ENCODE measurements at regions not wholly inside any gene's neighbourhood (a gene's known extent, or its start where the extent isn't known, plus 50 kb on each side); places are given as distances from the start of the nearest gene placed in this dataset.
"Not testable (repeated sequence)": the region's sequence is repeated elsewhere in the genome, so short reads cannot be mapped to it uniquely, and the experiment has no call there.

- no peak overlapping the region for H3K9ac ChIP-seq (ENCODE audit: low read depth, low read length)
- peaks cover 5% of the 10 kb centered on the region for H3K4me1 ChIP-seq (ENCODE audit: control insufficient read depth, insufficient read depth, low read length)
Observed at GRCh38 chr3:174466471-174467054, 392.6 kb upstream of the NAALADL2 start.

GRCh38 chr3:174477491-174477890 lies 381.6 kb upstream of the NAALADL2 start:
- H3K4me3 ChIP-seq (ENCODE audit: low read depth, low read length): no peak overlapping the region
- H3K36me3 ChIP-seq (ENCODE audit: control insufficient read depth, insufficient read depth, low read length): no peaks in the 10 kb centered on the region
- no peaks in the 10 kb centered on the region for H3K4me1 ChIP-seq (ENCODE audit: control insufficient read depth, insufficient read depth, low read length)
- no peaks in the 10 kb centered on the region for H3K9me3 ChIP-seq (ENCODE audit: control insufficient read depth, insufficient read depth, low read length)
- no peak overlapping the region for H3K9ac ChIP-seq (ENCODE audit: low read depth, low read length)
- no peaks in the 10 kb centered on the region for H3K27me3 ChIP-seq (ENCODE audit: control insufficient read depth, insufficient read depth, low read length)

More at GRCh38 chr3:174466471-174467054, 392.6 kb upstream of the NAALADL2 start:
- Histone ChIP-seq H3K9me3 (ENCODE audit: control insufficient read depth, insufficient read depth, low read length) (no peaks in the 10 kb centered on the region), H3K36me3 (ENCODE audit: control insufficient read depth, insufficient read depth, low read length) (no peaks in the 10 kb centered on the region), H3K27me3 (ENCODE audit: control insufficient read depth, insufficient read depth, low read length) (no peaks in the 10 kb centered on the region), H3K4me3 (ENCODE audit: low read depth, low read length) (no peak overlapping the region)

DNA sequence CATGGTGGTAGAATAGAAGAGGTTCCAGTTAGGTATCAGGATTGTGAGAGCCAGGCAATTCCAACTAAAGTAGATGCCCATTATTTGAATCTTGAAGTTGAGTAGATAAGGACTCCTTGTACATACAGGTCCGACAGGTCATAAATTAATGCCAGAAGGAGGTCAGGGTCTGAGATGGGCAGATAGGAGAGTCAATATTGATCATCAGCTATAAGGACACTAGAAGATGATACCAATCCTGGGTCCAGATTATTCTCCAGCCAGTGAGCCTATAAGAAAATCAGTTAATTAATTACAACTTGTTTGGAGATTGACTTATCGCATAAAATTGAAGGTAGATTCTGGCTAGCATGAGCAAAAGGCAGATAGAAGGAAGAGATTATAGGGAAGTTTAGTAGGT lies 378.4 kb upstream of the NAALADL2 start:
- Histone ChIP-seq H3K4me1 (ENCODE audit: control insufficient read depth, insufficient read depth, low read length) (no peaks in the 10 kb centered on the region), H3K27me3 (ENCODE audit: control insufficient read depth, insufficient read depth, low read length) (no peaks in the 10 kb centered on the region), H3K9me3 (ENCODE audit: control insufficient read depth, insufficient read depth, low read length) (no peaks in the 10 kb centered on the region), H3K9ac (ENCODE audit: low read depth, low read length) (no peak overlapping the region), H3K36me3 (ENCODE audit: control insufficient read depth, insufficient read depth, low read length) (no peaks in the 10 kb centered on the region), H3K4me3 (ENCODE audit: low read depth, low read length) (no peak overlapping the region)

- H3K9me3 ChIP-seq (ENCODE audit: control insufficient read depth, insufficient read depth, low read length): no peaks in the 10 kb centered on the region
- no peak overlapping the region for H3K9ac ChIP-seq (ENCODE audit: low read depth, low read length)
- H3K27me3 ChIP-seq (ENCODE audit: control insufficient read depth, insufficient read depth, low read length): no peaks in the 10 kb centered on the region
- H3K4me3 ChIP-seq (ENCODE audit: low read depth, low read length): no peak overlapping the region
- no peaks in the 10 kb centered on the region for H3K36me3 ChIP-seq (ENCODE audit: control insufficient read depth, insufficient read depth, low read length)
- no peaks in the 10 kb centered on the region for H3K4me1 ChIP-seq (ENCODE audit: control insufficient read depth, insufficient read depth, low read length)
Observed at GRCh38 chr3:174482541-174482940, 376.6 kb upstream of the NAALADL2 start.

DNA sequence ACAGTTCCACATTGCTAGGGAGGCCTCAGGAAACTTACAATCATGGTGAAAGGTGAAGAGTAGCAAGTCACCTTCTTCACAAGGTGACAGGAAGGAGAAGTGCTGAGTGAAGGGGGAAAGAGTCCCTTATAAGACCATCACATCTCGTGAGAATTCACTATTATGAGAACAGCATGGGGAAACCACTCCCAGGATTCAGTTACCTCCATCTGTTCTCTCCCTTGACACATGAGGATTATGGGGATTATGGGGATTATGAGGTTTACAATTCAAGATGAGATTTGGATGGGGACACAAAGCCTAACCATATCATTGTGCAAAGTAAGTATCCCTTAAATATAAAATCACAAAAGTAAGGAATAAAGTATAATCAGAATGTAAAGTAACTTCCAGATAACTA lies 375.9 kb upstream of the NAALADL2 start:
- H3K36me3 ChIP-seq (ENCODE audit: control insufficient read depth, insufficient read depth, low read length): no peaks in the 10 kb centered on the region
- no peaks in the 10 kb centered on the region for H3K27me3 ChIP-seq (ENCODE audit: control insufficient read depth, insufficient read depth, low read length)
- no peak overlapping the region for H3K9ac ChIP-seq (ENCODE audit: low read depth, low read length)
- H3K4me1 ChIP-seq (ENCODE audit: control insufficient read depth, insufficient read depth, low read length): no peaks in the 10 kb centered on the region
- no peak overlapping the region for H3K4me3 ChIP-seq (ENCODE audit: low read depth, low read length)
- no peaks in the 10 kb centered on the region for H3K9me3 ChIP-seq (ENCODE audit: control insufficient read depth, insufficient read depth, low read length)

DNA sequence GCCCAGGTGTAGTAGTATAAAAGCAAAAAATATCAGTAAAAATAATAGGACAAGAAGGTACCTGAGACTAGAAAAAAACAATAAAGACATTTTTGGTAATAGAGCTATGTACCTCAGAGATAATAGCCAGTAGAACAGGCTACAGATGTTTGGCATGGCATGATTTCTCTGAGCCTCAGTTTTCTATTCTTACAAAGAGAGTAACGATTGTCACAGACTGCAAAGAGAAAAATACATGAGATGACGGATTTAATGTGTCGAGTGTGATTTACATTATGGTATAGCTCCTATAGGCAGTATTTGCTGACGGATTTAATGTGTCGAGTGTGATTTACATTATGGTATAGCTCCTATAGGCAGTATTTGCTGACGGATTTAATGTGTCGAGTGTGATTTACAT lies 375.3 kb upstream of the NAALADL2 start:
- H3K4me3 ChIP-seq (ENCODE audit: low read depth, low read length); H3K27me3 ChIP-seq (ENCODE audit: control insufficient read depth, insufficient read depth, low read length); H3K4me1 ChIP-seq (ENCODE audit: control insufficient read depth, insufficient read depth, low read length); H3K9me3 ChIP-seq (ENCODE audit: control insufficient read depth, insufficient read depth, low read length); H3K36me3 ChIP-seq (ENCODE audit: control insufficient read depth, insufficient read depth, low read length); H3K9ac ChIP-seq (ENCODE audit: low read depth, low read length): not testable (repeated sequence)

- H3K9me3 ChIP-seq (ENCODE audit: control insufficient read depth, insufficient read depth, low read length): no peaks in the 10 kb centered on the region
- H3K27me3 ChIP-seq (ENCODE audit: control insufficient read depth, insufficient read depth, low read length): no peaks in the 10 kb centered on the region
- H3K9ac ChIP-seq (ENCODE audit: low read depth, low read length): no peak overlapping the region
Observed at GRCh38 chr3:174488527-174488926, 370.6 kb upstream of the NAALADL2 start.

DNA sequence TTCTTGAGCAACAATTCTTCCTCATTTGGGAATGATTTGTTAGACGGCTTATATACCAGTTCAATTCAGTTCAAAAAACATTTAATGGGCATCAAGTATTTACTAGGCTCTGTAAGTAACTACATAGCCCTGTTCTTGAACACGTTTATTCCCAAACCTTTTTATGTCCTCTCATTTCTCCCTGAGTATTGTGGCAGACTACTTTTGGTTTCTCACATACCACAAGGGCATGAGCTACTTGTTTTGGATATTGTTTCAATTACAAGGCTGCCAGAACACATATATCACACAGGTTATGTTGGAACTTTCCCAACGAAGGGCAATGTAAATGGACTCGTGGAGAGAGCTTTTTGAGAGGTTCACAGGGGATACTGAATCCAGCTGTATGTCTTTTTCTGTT lies 363.8 kb upstream of the NAALADL2 start:
- Histone ChIP-seq H3K4me3 (ENCODE audit: low read depth, low read length) (no peak overlapping the region), H3K27me3 (ENCODE audit: control insufficient read depth, insufficient read depth, low read length) (no peaks in the 10 kb centered on the region), H3K9me3 (ENCODE audit: control insufficient read depth, insufficient read depth, low read length) (no peaks in the 10 kb centered on the region), H3K36me3 (ENCODE audit: control insufficient read depth, insufficient read depth, low read length) (no peaks in the 10 kb centered on the region), H3K4me1 (ENCODE audit: control insufficient read depth, insufficient read depth, low read length) (peaks cover 2% of the 10 kb centered on the region), H3K9ac (ENCODE audit: low read depth, low read length) (no peak overlapping the region)

More at GRCh38 chr3:174488527-174488926, 370.6 kb upstream of the NAALADL2 start:
- H3K36me3 ChIP-seq (ENCODE audit: control insufficient read depth, insufficient read depth, low read length): no peaks in the 10 kb centered on the region
- no peaks in the 10 kb centered on the region for H3K4me1 ChIP-seq (ENCODE audit: control insufficient read depth, insufficient read depth, low read length)
- no peak overlapping the region for H3K4me3 ChIP-seq (ENCODE audit: low read depth, low read length)

GRCh38 chr3:174495928-174496327 lies 363.2 kb upstream of the NAALADL2 start:
- no peaks in the 10 kb centered on the region for H3K27me3 ChIP-seq (ENCODE audit: control insufficient read depth, insufficient read depth, low read length)
- H3K9me3 ChIP-seq (ENCODE audit: control insufficient read depth, insufficient read depth, low read length): no peaks in the 10 kb centered on the region
- peaks cover 4% of the 10 kb centered on the region for H3K4me1 ChIP-seq (ENCODE audit: control insufficient read depth, insufficient read depth, low read length)
- no peaks in the 10 kb centered on the region for H3K36me3 ChIP-seq (ENCODE audit: control insufficient read depth, insufficient read depth, low read length)
- H3K4me3 ChIP-seq (ENCODE audit: low read depth, low read length): no peak overlapping the region
- no peak overlapping the region for H3K9ac ChIP-seq (ENCODE audit: low read depth, low read length)

- no peak overlapping the region for H3K9ac ChIP-seq (ENCODE audit: low read depth, low read length)
- no peaks in the 10 kb centered on the region for H3K27me3 ChIP-seq (ENCODE audit: control insufficient read depth, insufficient read depth, low read length)
- H3K36me3 ChIP-seq (ENCODE audit: control insufficient read depth, insufficient read depth, low read length): no peaks in the 10 kb centered on the region
- H3K4me3 ChIP-seq (ENCODE audit: low read depth, low read length): no peak overlapping the region
- peaks cover 4% of the 10 kb centered on the region for H3K4me1 ChIP-seq (ENCODE audit: control insufficient read depth, insufficient read depth, low read length)
- H3K9me3 ChIP-seq (ENCODE audit: control insufficient read depth, insufficient read depth, low read length): no peaks in the 10 kb centered on the region
Observed at GRCh38 chr3:174498638-174499037, 360.5 kb upstream of the NAALADL2 start.

DNA sequence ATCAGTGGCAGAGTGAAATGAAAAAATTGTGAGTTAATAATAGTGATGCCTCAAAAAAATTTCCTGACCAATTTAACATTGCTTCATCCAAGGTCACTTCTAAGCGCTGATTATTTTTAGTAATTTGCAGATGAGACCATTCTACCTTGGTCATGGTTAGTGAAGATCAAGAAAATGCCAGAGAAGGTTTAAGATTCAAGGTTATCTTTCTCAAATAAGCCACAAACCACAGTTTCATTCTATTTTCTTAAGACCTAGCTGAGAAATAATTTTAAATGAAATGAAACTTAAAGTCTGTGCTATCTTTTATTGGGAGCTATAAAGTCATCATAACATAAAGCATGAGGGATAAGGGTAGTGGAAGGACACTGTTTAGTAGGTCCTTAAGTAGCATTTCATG lies 353.9 kb upstream of the NAALADL2 start:
- H3K36me3 ChIP-seq (ENCODE audit: control insufficient read depth, insufficient read depth, low read length): no peaks in the 10 kb centered on the region
- H3K4me3 ChIP-seq (ENCODE audit: low read depth, low read length): no peak overlapping the region
- H3K27me3 ChIP-seq (ENCODE audit: control insufficient read depth, insufficient read depth, low read length): no peaks in the 10 kb centered on the region
- peaks cover 2% of the 10 kb centered on the region for H3K4me1 ChIP-seq (ENCODE audit: control insufficient read depth, insufficient read depth, low read length)
- no peaks in the 10 kb centered on the region for H3K9me3 ChIP-seq (ENCODE audit: control insufficient read depth, insufficient read depth, low read length)
- H3K9ac ChIP-seq (ENCODE audit: low read depth, low read length): no peak overlapping the region

GRCh38 chr3:174524203-174524602 lies 334.9 kb upstream of the NAALADL2 start:
- H3K9me3 ChIP-seq (ENCODE audit: control insufficient read depth, insufficient read depth, low read length): no peaks in the 10 kb centered on the region
- no peaks in the 10 kb centered on the region for H3K36me3 ChIP-seq (ENCODE audit: control insufficient read depth, insufficient read depth, low read length)
- no peaks in the 10 kb centered on the region for H3K27me3 ChIP-seq (ENCODE audit: control insufficient read depth, insufficient read depth, low read length)
- H3K9ac ChIP-seq (ENCODE audit: low read depth, low read length): no peak overlapping the region
- no peaks in the 10 kb centered on the region for H3K4me1 ChIP-seq (ENCODE audit: control insufficient read depth, insufficient read depth, low read length)
- H3K4me3 ChIP-seq (ENCODE audit: low read depth, low read length): no peak overlapping the region

All from iPS-15b (cell line).